HFF-Myc (cell line): ENCODE measurements at regions not wholly inside any gene's neighbourhood (a gene's known extent, or its start where the extent isn't known, plus 50 kb on each side); places are given as distances from the start of the nearest gene placed in this dataset.
"Not testable (repeated sequence)": the region's sequence is repeated elsewhere in the genome, so short reads cannot be mapped to it uniquely, and the experiment has no call there.

Experiments used
- DNase-seq: peaks from one replicate; pipeline ENCODE4 v3.0.0-alpha.2; 2011; ENCODE audit warnings: low read depth; ENCODE audit errors: extremely low read depth
- H3K4me3 ChIP-seq: replicated peaks from 2 replicates; pipeline ENCODE4 v1.5.1; 2011; ENCODE audit warnings: low read depth, mild to moderate bottlenecking, control low read depth, low read length
- TF ChIP-seq, protein P1 (sequence below): IDR thresholded peaks from 2 replicates; pipeline ENCODE4 v1.5.1; 2012; ENCODE audit warnings: mild to moderate bottlenecking, low read depth, low read length, control low read depth; ENCODE audit errors: missing control alignments

DNA sequence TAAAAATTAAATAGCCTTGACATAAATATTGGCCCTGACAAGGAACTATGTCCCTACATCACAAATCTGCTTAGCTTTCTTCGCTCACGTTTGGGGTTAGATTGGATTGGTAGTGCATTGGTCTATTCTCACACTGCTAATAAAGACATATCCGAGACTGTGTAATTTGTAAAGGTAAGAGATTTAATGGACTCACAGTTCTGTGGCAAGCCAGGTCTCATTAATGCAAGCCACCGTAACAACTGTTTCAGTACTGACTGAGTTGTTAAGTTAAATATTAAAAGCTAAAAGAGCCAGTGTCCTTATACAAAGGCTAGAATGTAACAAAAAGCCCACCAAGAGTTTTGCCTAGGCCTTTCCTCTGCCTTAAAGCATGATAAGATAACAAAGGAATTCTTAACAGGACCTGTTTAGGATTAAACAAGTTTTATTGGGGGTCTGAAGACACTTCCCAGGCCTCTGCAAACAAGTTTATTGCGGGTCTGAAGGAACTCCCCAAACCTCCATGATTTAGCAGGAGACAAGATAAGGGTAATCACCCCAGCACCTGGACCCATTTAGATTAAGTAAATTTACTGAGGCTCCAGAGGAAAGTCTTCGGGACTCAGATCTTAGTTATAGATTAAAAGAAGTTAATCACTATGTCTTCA is 88.2 kb upstream of the PTGDR start:
- no peak overlapping the region for H3K4me3 ChIP-seq
- TF ChIP-seq, protein P1, sequence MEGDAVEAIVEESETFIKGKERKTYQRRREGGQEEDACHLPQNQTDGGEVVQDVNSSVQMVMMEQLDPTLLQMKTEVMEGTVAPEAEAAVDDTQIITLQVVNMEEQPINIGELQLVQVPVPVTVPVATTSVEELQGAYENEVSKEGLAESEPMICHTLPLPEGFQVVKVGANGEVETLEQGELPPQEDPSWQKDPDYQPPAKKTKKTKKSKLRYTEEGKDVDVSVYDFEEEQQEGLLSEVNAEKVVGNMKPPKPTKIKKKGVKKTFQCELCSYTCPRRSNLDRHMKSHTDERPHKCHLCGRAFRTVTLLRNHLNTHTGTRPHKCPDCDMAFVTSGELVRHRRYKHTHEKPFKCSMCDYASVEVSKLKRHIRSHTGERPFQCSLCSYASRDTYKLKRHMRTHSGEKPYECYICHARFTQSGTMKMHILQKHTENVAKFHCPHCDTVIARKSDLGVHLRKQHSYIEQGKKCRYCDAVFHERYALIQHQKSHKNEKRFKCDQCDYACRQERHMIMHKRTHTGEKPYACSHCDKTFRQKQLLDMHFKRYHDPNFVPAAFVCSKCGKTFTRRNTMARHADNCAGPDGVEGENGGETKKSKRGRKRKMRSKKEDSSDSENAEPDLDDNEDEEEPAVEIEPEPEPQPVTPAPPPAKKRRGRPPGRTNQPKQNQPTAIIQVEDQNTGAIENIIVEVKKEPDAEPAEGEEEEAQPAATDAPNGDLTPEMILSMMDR, result no peak
- no peak for DNase-seq

DNA sequence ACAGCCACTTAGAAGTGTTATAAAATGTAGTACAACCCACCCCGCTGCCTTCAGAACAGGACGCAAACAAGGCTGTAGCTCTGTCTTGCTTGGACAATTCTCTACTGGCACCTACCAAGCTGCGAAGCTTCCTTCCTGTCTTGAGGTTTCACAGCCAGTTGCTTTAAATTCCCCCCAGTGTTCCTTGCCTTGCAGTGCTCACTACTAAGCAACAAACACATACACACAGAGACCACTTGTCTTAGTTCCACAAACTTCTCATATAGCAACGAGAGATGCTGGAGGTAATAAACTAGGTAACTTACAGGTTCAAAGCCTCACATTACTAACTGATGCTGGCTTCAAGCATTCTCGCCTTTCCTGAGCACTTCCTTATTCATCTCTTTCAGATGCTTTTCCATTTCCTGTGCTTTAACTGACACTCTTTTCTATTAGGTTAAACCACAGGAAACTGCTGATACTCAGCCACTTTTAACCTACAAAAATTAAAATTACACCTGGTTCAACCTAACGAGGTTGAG is 91.5 kb upstream of the PTGDR start:
- TF ChIP-seq, protein P1, result no peak
- DNase-seq, result no peak
- H3K4me3 ChIP-seq, result no peak overlapping the region

DNA sequence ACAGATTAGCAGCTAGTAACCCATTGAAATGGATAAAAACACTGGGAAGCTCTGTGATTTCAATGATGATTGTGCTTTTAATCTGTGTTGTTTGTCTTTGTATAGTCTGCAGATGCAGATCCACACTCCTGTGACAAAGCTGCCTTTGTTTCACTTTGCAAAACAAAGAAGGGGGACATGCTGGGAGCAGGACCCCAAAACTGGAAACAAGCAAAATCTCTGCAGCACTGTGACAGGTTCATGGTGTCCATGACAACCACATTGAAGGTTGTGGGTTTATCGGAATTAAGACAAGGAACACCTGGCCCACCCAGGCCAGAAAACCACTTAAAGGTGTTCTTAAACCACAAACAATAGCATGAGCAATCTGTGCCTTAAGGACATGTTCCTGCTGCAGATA is 95.6 kb upstream of the PTGDR start:
- H3K4me3 ChIP-seq, DNase-seq: not testable (repeated sequence)

DNA sequence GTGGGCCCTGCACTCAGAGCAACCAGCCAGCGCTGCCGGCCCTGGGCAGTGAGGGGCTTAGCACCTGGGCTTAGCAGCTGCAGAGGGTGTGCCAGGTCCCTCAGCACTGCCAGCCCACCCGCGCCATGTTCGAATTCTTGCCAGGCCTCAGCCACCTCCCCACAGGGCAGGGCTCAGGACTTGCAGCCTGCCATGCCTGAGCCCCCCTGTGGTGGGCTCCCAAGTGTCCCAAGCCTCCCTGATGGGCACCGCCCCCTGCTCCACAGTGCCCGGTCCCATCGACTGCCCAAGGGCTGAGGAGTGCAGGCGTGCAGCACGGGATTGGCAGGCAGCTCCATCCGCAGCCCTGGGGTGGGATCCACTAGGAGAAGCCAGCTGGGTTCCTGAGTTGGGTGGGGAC is 98.0 kb upstream of the NID2 start:
- no peak overlapping the region for H3K4me3 ChIP-seq
- DNase-seq, result no peak
- TF ChIP-seq, protein P1, result no peak

DNA sequence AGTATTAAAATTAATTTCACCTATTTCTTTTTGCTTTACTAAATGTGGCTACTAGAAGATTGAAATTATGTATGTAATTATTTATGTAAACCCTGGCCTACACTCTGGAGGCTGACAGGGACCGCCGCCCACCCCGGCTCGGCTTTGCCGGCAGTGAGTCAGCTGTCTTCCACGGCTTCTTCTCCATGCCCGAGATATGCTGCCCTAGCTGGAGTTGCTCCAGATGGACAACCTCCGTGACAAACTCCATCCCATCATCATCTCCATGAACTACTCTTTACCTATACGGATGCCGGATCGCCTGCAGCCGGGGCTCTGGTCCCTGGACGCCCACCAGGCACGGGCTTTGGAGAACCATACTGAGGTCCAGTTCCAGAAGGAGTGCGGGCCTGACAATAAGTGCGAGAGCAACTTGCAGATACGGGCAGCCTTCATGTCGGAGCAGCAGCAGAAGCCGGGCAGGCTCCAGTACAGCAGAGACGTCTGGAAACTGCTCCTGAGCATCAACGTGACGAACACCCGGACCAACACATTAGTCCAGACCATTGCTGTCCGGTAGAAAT is 86.9 kb upstream of the NID2 start:
- TF ChIP-seq, protein P1, result no peak
- no peak for DNase-seq
- no peak overlapping the region for H3K4me3 ChIP-seq

DNA sequence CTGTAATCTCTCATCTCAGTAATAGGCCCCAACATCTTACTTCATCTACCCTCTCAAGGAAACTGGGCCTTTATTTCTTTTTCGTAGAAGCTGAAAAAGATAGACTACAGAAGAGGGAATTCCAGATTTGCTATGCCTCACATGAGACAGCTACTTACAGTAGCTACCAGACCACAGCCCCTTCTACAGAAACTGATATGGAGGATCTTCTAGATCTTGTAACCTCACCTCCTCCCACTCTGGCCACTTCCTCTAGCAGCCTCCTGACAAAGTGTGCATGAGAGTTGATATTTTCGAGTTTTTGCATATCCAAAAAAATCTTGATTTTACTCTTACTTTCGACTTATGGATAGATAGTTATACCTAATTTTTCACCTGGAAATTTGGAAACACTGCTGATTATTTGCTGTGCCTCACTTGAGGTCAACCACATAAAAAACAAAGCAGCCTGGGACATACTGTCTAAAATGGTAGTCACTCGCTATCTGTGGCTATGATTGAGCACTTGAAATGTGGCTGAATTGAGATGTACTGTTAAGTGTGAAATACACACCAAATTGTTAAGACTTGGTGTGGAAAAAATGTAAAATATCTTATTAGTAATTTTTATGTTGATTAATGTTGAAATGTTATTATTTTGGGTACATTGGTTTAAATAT is 86.3 kb upstream of the NID2 start:
- H3K4me3 ChIP-seq, result no peak overlapping the region
- no peak for DNase-seq
- TF ChIP-seq, protein P1, result no peak

DNA sequence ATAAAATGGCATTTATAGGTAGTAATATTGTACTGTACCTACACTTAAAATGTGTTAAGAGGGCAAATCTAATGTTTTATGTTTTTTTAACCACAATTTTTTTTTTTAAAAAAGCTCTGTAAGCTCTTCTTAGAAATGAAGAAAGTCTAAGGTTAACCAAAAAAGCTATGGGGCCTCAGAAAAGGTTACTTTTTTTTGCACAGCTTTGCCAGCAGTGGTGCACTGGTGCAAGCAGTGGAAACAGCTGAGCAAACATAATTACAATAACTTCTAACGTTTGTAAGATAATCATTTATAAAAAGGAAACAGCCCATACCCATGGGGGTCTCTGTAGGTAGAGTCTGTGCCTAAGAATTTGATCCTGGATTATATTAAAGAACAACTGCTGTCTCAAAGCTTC is 85.1 kb upstream of the NID2 start:
- no peak for DNase-seq
- H3K4me3 ChIP-seq, result no peak overlapping the region
- TF ChIP-seq, protein P1, result no peak
